IMR-90 (cell line): ENCODE measurements at regions not wholly inside any gene's neighbourhood (a gene's known extent, or its start where the extent isn't known, plus 50 kb on each side); places are given as distances from the start of the nearest gene placed in this dataset.

ENCODE experiments used
- ATAC-seq: fragments of 200-7000 bp; cut with Tn5 transposase; 2 replicates; pipeline ENCODE4 v1.9.1; 2020; ENCODE audit warnings: low read depth, mild to moderate bottlenecking, moderate library complexity
- BruUV-seq: library from RNA; stranded (reverse); fragments of 400-500 nt; replicated peaks from 2 replicates; lab custom pipeline; 2021; lab: Mats Ljungman, UMichigan
- CTCF ChIA-PET: fragments of 300-600 bp; formaldehyde crosslinking; extraction: SDS; loops from one replicate; lab custom pipeline; 2021; ENCODE audit warnings: antibody characterized with exemption; lab: Yijun Ruan, JAX
- POLR2A ChIA-PET: fragments of 300-600 bp; sonication (Branson Sonifier 250); formaldehyde crosslinking; loops from one replicate; lab custom pipeline; 2022; ENCODE audit warnings: antibody characterized with exemption; ENCODE audit not compliant: unreplicated experiment; lab: Charles Lee
- DNase-seq: peaks from one replicate; pipeline ENCODE4 v3.0.0; 2013
- H2AFZ ChIP-seq: replicated peaks from 2 replicates; pipeline ENCODE3; 2013; ENCODE audit warnings: low read length, mild to moderate bottlenecking; ENCODE audit not compliant: poor library complexity
- H2AK5ac ChIP-seq: 2 replicates; pipeline ENCODE4 v1.6.1; 2013; ENCODE audit warnings: low read depth, low read length, inconsistent platforms
- H2AK9ac ChIP-seq: replicated peaks from 2 replicates; pipeline ENCODE3; 2013; ENCODE audit warnings: mild to moderate bottlenecking, low read depth, low read length, moderate library complexity; ENCODE audit not compliant: poor library complexity
- H2BK120ac ChIP-seq: 2 replicates; pipeline ENCODE4 v1.6.1; 2013; ENCODE audit warnings: low read depth, low read length, inconsistent platforms
- H2BK15ac ChIP-seq: 3 replicates; pipeline ENCODE4 v1.6.1; 2013; ENCODE audit warnings: low read depth, low read length, inconsistent platforms
- H2BK20ac ChIP-seq: 2 replicates; pipeline ENCODE4 v1.6.1; 2013; ENCODE audit warnings: low read depth, mild to moderate bottlenecking, inconsistent platforms, low read length, moderate library complexity
- H2BK5ac ChIP-seq: 2 replicates; pipeline ENCODE4 v1.6.1; 2013; ENCODE audit warnings: mild to moderate bottlenecking, low read depth, low read length, inconsistent platforms; ENCODE audit not compliant: poor library complexity, severe bottlenecking
- H3K14ac ChIP-seq: replicated peaks from 2 replicates; pipeline ENCODE4 v1.6.1; 2013; ENCODE audit warnings: low read depth, low read length, inconsistent platforms
- H3K18ac ChIP-seq: 2 replicates; pipeline ENCODE4 v1.6.1; 2013; ENCODE audit warnings: low read depth, low read length, control low read depth
- H3K23ac ChIP-seq: 2 replicates; pipeline ENCODE4 v1.6.1; 2013; ENCODE audit warnings: low read depth, low read length, inconsistent platforms
- H3K27ac ChIP-seq: 2 replicates; pipeline ENCODE4 v1.5.1; 2013; ENCODE audit warnings: mild to moderate bottlenecking, control low read depth, low read length; ENCODE audit not compliant: insufficient read depth
- H3K27me3 ChIP-seq: 2 replicates; pipeline ENCODE4 v1.6.1; 2013; ENCODE audit warnings: low read length; ENCODE audit not compliant: control insufficient read depth, insufficient read depth
- H3K36me3 ChIP-seq: 2 replicates; pipeline ENCODE4 v1.6.1; 2013; ENCODE audit warnings: low read length, mixed read lengths; ENCODE audit not compliant: control insufficient read depth, insufficient read depth
- H3K4ac ChIP-seq: 2 replicates; pipeline ENCODE4 v1.6.1; 2013; ENCODE audit warnings: low read depth, low read length, inconsistent platforms
- H3K4me1 ChIP-seq: 2 replicates; pipeline ENCODE4 v1.6.1; 2013; ENCODE audit warnings: low read length, mixed read lengths; ENCODE audit not compliant: control insufficient read depth, insufficient read depth
- H3K4me2 ChIP-seq: 2 replicates; pipeline ENCODE4 v1.6.1; 2013; ENCODE audit warnings: low read depth, mild to moderate bottlenecking, control low read depth, low read length, moderate library complexity
- H3K4me3 ChIP-seq: 2 replicates; pipeline ENCODE4 v1.5.1; 2013; ENCODE audit warnings: low read depth, mild to moderate bottlenecking, control low read depth, low read length, moderate library complexity; ENCODE audit not compliant: insufficient read depth
- H3K56ac ChIP-seq: 2 replicates; pipeline ENCODE4 v1.6.1; 2013; ENCODE audit warnings: low read length, inconsistent platforms; ENCODE audit not compliant: insufficient read depth; ENCODE audit errors: extremely low read depth
- H3K79me1 ChIP-seq, 2 experiments: 2 replicates each; pipeline ENCODE4 v1.6.1; 2013; ENCODE audit warnings: low read length in 2 of 2, inconsistent platforms in 1 of 2, low read depth in 1 of 2
- H3K9ac ChIP-seq: 2 replicates; pipeline ENCODE4 v1.6.1; 2013; ENCODE audit warnings: low read depth, low read length, control low read depth
- H3K9me1 ChIP-seq: 2 replicates; pipeline ENCODE4 v1.6.1; 2013; ENCODE audit warnings: low read length, inconsistent platforms; ENCODE audit not compliant: insufficient read depth
- H3K9me3 ChIP-seq: 2 replicates; pipeline ENCODE4 v1.6.1; 2013; ENCODE audit warnings: low read length; ENCODE audit not compliant: control insufficient read depth, insufficient read depth
- H4K20me1 ChIP-seq: 2 replicates; pipeline ENCODE4 v1.6.1; 2013; ENCODE audit warnings: low read length, inconsistent platforms; ENCODE audit not compliant: insufficient read depth
- H4K5ac ChIP-seq: 2 replicates; pipeline ENCODE4 v1.6.1; 2013; ENCODE audit warnings: mild to moderate bottlenecking, low read depth, low read length, control low read depth
- H4K8ac ChIP-seq, 2 experiments: 2 replicates each; pipeline ENCODE4 v1.6.1; 2013; ENCODE audit warnings: low read depth in 2 of 2, low read length in 2 of 2, control low read depth in 1 of 2, inconsistent platforms in 1 of 2
- H4K91ac ChIP-seq: 2 replicates; pipeline ENCODE4 v1.6.1; 2013; ENCODE audit warnings: low read depth, low read length, inconsistent platforms; ENCODE audit not compliant: insufficient read depth
- BHLHE40 ChIP-seq: fragments of 150-350 bp; IDR thresholded peaks from 2 replicates; pipeline ENCODE4 v1.6.1; 2016; ENCODE audit warnings: mild to moderate bottlenecking, low read depth, low read length
- CEBPB ChIP-seq: IDR thresholded peaks from 2 replicates; pipeline ENCODE4 v1.6.1; 2012; ENCODE audit warnings: low read depth, low read length, improper control_type of control experiment
- CHD1 ChIP-seq: IDR thresholded peaks from 2 replicates; pipeline ENCODE4 v1.6.1; 2012; ENCODE audit warnings: low read depth, low read length, improper control_type of control experiment
- FOS ChIP-seq: fragments of 150-350 bp; IDR thresholded peaks from 2 replicates; pipeline ENCODE4 v1.6.1; 2016; ENCODE audit warnings: low read depth, low read length
- MAFK ChIP-seq: IDR thresholded peaks from 2 replicates; pipeline ENCODE4 v1.6.1; 2012; ENCODE audit warnings: low read depth, low read length, improper control_type of control experiment
- MAZ ChIP-seq: IDR thresholded peaks from 2 replicates; pipeline ENCODE4 v1.6.1; 2012; ENCODE audit warnings: low read depth, mild to moderate bottlenecking, low read length, improper control_type of control experiment, moderate library complexity, borderline replicate concordance
- MXI1 ChIP-seq: IDR thresholded peaks from 2 replicates; pipeline ENCODE4 v1.6.1; 2012; ENCODE audit warnings: low read depth, mild to moderate bottlenecking, low read length, moderate library complexity, borderline replicate concordance
- NFE2L2 ChIP-seq: fragments of 150-350 bp; IDR thresholded peaks from 2 replicates; pipeline ENCODE4 v1.6.1; 2016; ENCODE audit warnings: low read depth, mild to moderate bottlenecking, low read length
- POLR2A ChIP-seq: IDR thresholded peaks from 2 replicates; pipeline ENCODE4 v1.6.1; 2012; ENCODE audit warnings: mild to moderate bottlenecking, low read depth, low read length
- RAD21 ChIP-seq: IDR thresholded peaks from 2 replicates; pipeline ENCODE4 v1.6.1; 2012; ENCODE audit warnings: low read length, improper control_type of control experiment
- RCOR1 ChIP-seq: IDR thresholded peaks from 2 replicates; pipeline ENCODE4 v1.6.1; 2012; ENCODE audit warnings: mild to moderate bottlenecking, low read length, improper control_type of control experiment; ENCODE audit not compliant: insufficient replicate concordance
- RFX5 ChIP-seq: IDR thresholded peaks from 2 replicates; pipeline ENCODE4 v1.8.0; 2012; ENCODE audit warnings: low read depth, mild to moderate bottlenecking, low read length, moderate library complexity
- SMC3 ChIP-seq: fragments of 150-350 bp; IDR thresholded peaks from 2 replicates; pipeline ENCODE4 v1.6.1; 2016; ENCODE audit warnings: low read depth, mild to moderate bottlenecking, antibody characterized with exemption, low read length, moderate library complexity
- WGBS, 2 experiments: methylation state at CpG; one replicate each; pipeline versions ENCODE4 v1.1.5 to v1.1.7; 2013; ENCODE audit warnings: missing lambda C conversion rate in 2 of 2; ENCODE audit not compliant: insufficient read length in 1 of 2; ENCODE audit errors: extremely low coverage in 2 of 2; 5-methylcytosine and 5-hydroxymethylcytosine counted together
- dilution Hi-C: fragments of 300-500 bp; cut with HindIII; formaldehyde crosslinking; loops from one replicate; pipeline ENCODE4 v1.14.3; 2018; ENCODE audit warnings: low sequenced_read_pairs; ENCODE audit not compliant: unreplicated experiment
- in situ Hi-C: fragments of 300-500 bp; cut with MboI; formaldehyde crosslinking; loops from 3 replicates; pipeline ENCODE4 v1.14.3; 2019; ENCODE audit warnings: low sequenced_read_pairs, inconsistent platforms, mixed read lengths
- intact Hi-C: fragments of 100-400 bp; cut with micrococcal nuclease; formaldehyde crosslinking; loops from 2 replicates; pipeline ENCODE4 v1.10.0; 2022
- TF ChIP-seq, protein P1 (sequence below): fragments of 150-350 bp; IDR thresholded peaks from 2 replicates; pipeline ENCODE4 v1.6.1; 2016; ENCODE audit warnings: low read depth, mild to moderate bottlenecking, low read length, moderate library complexity, borderline replicate concordance
- TF ChIP-seq, protein P2 (sequence below): conservative IDR thresholded peaks from 2 replicates; pipeline ENCODE4 v1.5.1; 2012; ENCODE audit warnings: mild to moderate bottlenecking, low read depth, low read length, improper control_type of control experiment
- TF ChIP-seq, protein P3 (sequence below): fragments of 150-350 bp; IDR thresholded peaks from 2 replicates; pipeline ENCODE4 v1.6.1; 2017; ENCODE audit warnings: mild to moderate bottlenecking, antibody characterized with exemption, low read length, low read depth

DNA sequence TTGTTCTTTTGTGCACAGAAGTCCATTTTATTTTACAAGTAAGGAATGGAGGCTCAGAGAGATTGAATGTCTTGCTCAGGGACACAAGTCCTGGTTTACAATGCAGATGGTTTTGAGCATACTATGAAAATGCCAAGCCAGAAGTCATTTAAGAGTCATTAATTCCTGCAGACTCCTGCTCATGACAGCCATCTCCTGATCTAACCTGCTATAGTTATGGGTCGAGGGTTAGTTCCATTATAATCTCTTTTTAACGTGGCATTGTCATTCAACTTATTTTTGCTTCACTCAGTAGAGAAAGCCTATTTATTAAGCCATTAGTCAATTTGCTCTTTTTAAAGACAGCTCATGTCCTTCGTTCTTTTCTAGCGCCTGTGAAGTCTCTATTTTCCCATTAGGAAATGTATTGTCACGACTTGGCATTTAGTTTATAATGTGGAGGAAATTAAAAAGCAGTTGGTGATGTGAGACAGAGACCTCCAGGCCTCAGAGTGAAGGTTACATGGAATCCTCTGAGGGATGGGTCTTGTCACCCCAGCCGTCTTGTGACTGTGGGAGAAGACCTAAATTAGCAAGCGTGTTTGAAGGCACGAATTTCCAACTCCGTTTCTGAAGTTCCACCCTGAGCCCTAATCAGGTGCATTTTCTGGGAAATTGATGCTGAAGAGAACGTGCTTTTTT lies 84.1 kb downstream of the ACTBL2 start:
- no peaks in the 10 kb centered on the region; the same call in 1 of the 2 replicates for H3K9me1 ChIP-seq
- H3K14ac ChIP-seq, result no peak overlapping the region
- CTCF ChIA-PET, result no interaction called here
- in situ Hi-C loops (no loop called here), dilution Hi-C loops (no loop called here), intact Hi-C loops (no loop called here)
- H2AK5ac ChIP-seq, result no peak overlapping the region
- H3K9me3 ChIP-seq, result no peaks in the 10 kb centered on the region
- no peak overlapping the region for H4K5ac ChIP-seq
- no peak overlapping the region for H2BK120ac ChIP-seq
- no peak overlapping the region for H2BK15ac ChIP-seq
- H4K20me1 ChIP-seq, result no peaks in the 10 kb centered on the region
- H3K36me3 ChIP-seq, result no peaks in the 10 kb centered on the region
- no peak overlapping the region for H3K56ac ChIP-seq
- no peak overlapping the region for H3K23ac ChIP-seq
- H3K4me1 ChIP-seq, result no peaks in the 10 kb centered on the region
- 76% methylated on average over 4 of the region's 10 CpGs; no CpG with 5 or more reads in 1 of the 2 experiments for WGBS, 2 experiments
- no peaks in the 10 kb centered on the region for H3K27me3 ChIP-seq
- H3K79me1 ChIP-seq, result no peaks in the 10 kb centered on the region
- ATAC-seq, result no peak
- no peak overlapping the region for H4K8ac ChIP-seq
- no peak overlapping the region for H4K91ac ChIP-seq
- H2BK5ac ChIP-seq, result no peak overlapping the region
- no peak for DNase-seq
- H3K18ac ChIP-seq, result no peak overlapping the region; the same call in 1 of the 2 replicates
- H3K4me2 ChIP-seq, result no peak overlapping the region
- no peak overlapping the region for H2AK9ac ChIP-seq
- TF ChIP-seq, protein P1, sequence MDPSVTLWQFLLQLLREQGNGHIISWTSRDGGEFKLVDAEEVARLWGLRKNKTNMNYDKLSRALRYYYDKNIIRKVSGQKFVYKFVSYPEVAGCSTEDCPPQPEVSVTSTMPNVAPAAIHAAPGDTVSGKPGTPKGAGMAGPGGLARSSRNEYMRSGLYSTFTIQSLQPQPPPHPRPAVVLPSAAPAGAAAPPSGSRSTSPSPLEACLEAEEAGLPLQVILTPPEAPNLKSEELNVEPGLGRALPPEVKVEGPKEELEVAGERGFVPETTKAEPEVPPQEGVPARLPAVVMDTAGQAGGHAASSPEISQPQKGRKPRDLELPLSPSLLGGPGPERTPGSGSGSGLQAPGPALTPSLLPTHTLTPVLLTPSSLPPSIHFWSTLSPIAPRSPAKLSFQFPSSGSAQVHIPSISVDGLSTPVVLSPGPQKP, result no peak
- TF ChIP-seq RCOR1, result no peak
- TF ChIP-seq CHD1, result no peak
- no peak for TF ChIP-seq CEBPB
- no peak for TF ChIP-seq MXI1
- no peak for TF ChIP-seq POLR2A
- TF ChIP-seq MAZ, result no peak
- no peak for TF ChIP-seq FOS
- no peak for TF ChIP-seq SMC3
- TF ChIP-seq, protein P2, sequence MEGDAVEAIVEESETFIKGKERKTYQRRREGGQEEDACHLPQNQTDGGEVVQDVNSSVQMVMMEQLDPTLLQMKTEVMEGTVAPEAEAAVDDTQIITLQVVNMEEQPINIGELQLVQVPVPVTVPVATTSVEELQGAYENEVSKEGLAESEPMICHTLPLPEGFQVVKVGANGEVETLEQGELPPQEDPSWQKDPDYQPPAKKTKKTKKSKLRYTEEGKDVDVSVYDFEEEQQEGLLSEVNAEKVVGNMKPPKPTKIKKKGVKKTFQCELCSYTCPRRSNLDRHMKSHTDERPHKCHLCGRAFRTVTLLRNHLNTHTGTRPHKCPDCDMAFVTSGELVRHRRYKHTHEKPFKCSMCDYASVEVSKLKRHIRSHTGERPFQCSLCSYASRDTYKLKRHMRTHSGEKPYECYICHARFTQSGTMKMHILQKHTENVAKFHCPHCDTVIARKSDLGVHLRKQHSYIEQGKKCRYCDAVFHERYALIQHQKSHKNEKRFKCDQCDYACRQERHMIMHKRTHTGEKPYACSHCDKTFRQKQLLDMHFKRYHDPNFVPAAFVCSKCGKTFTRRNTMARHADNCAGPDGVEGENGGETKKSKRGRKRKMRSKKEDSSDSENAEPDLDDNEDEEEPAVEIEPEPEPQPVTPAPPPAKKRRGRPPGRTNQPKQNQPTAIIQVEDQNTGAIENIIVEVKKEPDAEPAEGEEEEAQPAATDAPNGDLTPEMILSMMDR, result no peak
- TF ChIP-seq RFX5, result no peak
- TF ChIP-seq BHLHE40, result no peak
- no peak for TF ChIP-seq RAD21
- TF ChIP-seq MAFK, result no peak
- TF ChIP-seq NFE2L2, result no peak
- TF ChIP-seq, protein P3, sequence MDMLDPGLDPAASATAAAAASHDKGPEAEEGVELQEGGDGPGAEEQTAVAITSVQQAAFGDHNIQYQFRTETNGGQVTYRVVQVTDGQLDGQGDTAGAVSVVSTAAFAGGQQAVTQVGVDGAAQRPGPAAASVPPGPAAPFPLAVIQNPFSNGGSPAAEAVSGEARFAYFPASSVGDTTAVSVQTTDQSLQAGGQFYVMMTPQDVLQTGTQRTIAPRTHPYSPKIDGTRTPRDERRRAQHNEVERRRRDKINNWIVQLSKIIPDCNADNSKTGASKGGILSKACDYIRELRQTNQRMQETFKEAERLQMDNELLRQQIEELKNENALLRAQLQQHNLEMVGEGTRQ, result no peak
- H2BK20ac ChIP-seq, result no peak overlapping the region
- H3K4ac ChIP-seq, result no peak overlapping the region
- BruUV-seq, result no TSS peak
- no peak overlapping the region for H2AFZ ChIP-seq
- POLR2A ChIA-PET, result no interaction called here
- H3K27ac ChIP-seq, result no peak overlapping the region
- no peak overlapping the region for H3K9ac ChIP-seq
- H3K4me3 ChIP-seq, result no peak overlapping the region
